Body of pancreas (tissue), 4 donors: ENCODE measurements at regions not wholly inside any gene's neighbourhood (a gene's known extent, or its start where the extent isn't known, plus 50 kb on each side); places are given as distances from the start of the nearest gene placed in this dataset.

ENCODE experiments used
- CTCF ChIP-seq, 7 experiments: fragments of 450-650 bp in 4 of 7; fragments of 200-600 bp in 3 of 7; sonication (generic) in 3 of 7; IDR thresholded peaks; one replicate each; pipeline ENCODE4 v1.5.1; 2016 to 2019; ENCODE audit warnings: antibody characterized with exemption in 7 of 7
- POLR2A ChIP-seq, 3 donors: fragments of 450-650 bp; IDR thresholded peaks; one replicate each; pipeline ENCODE4 v1.6.1; 2016; ENCODE audit warnings: antibody characterized with exemption in 3 of 3, mild to moderate bottlenecking in 2 of 3

DNA sequence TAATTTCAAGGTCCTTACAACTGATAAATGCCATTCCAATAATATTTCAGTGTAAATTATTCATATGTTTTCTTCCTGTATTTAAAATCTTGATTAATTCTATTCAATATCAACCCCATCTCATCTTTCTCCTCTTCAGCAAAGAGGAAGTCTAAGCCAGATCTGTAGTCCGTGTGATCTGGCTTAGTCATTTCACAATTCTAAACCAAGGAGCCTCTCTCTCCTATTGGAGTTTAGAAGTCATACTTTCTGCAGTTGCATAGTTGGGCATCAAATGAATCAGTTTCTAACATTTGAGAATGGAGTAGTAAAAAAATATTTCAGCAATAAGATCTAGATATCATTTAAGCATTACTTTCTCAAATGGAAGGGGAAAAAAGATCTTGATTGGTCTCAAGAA is 354.9 kb downstream of the JRKL start:
- TF ChIP-seq POLR2A (IDR thresholded peaks at IDR 0.05) = no peak
- no peak for TF ChIP-seq CTCF (IDR thresholded peaks at IDR 0.05)
